ENCODE measurements at regions not wholly inside any gene's neighbourhood (a gene's known extent, or its start where the extent isn't known, plus 50 kb on each side); places are given as distances from the start of the nearest gene placed in this dataset.

- no peak for DNase-seq (ENCODE audit: low spot score)
Measured at GRCh38 chr20:21575981-21576740, 62.3 kb upstream of the NKX2-2 start.

- DNase-seq (ENCODE audit: low spot score): no peak
Measured at GRCh38 chr20:21575167-21575566, 61.3 kb upstream of the NKX2-2 start.

- no peak for DNase-seq (ENCODE audit: low spot score)
Measured at GRCh38 chr20:21574443-21574842, 60.6 kb upstream of the NKX2-2 start.

GRCh38 chr20:21573259-21573658 lies 59.4 kb upstream of the NKX2-2 start:
- no peak for DNase-seq (ENCODE audit: low spot score)

- no peak for DNase-seq (ENCODE audit: low spot score)
Measured at GRCh38 chr20:21571841-21572690, 58.2 kb upstream of the NKX2-2 start.

GRCh38 chr20:21570285-21570992 lies 56.6 kb upstream of the NKX2-2 start:
- no peak for DNase-seq (ENCODE audit: low spot score)

GRCh38 chr20:21569586-21569985 lies 55.7 kb upstream of the NKX2-2 start:
- DNase-seq (ENCODE audit: low spot score): no peak

GRCh38 chr20:21564127-21564773 lies 50.4 kb upstream of the NKX2-2 start:
- DNase-seq (ENCODE audit: low spot score): no peak
